KMS-11 (cell line): ENCODE measurements at regions not wholly inside any gene's neighbourhood (a gene's known extent, or its start where the extent isn't known, plus 50 kb on each side); places are given as distances from the start of the nearest gene placed in this dataset.

Source experiments
- H2AFZ ChIP-seq: fragments of 200-600 bp; sonication (generic); 2 replicates; pipeline ENCODE4 v1.6.1; 2016; ENCODE audit warnings: antibody characterized with exemption, mixed run types, low read depth
- H3K27ac ChIP-seq: fragments of 200-600 bp; sonication (generic); 2 replicates; pipeline ENCODE4 v1.6.1; 2016; ENCODE audit warnings: mild to moderate bottlenecking, mixed run types
- H3K27me3 ChIP-seq: fragments of 200-600 bp; sonication (generic); 2 replicates; pipeline ENCODE4 v1.6.1; 2017; ENCODE audit warnings: mild to moderate bottlenecking, low read depth, mixed run types, moderate library complexity; ENCODE audit not compliant: insufficient read depth
- H3K36me3 ChIP-seq: fragments of 200-600 bp; sonication (generic); 2 replicates; pipeline ENCODE4 v1.6.1; 2017; ENCODE audit warnings: mild to moderate bottlenecking, mixed run types; ENCODE audit not compliant: insufficient read depth
- H3K4me1 ChIP-seq: fragments of 200-600 bp; sonication (generic); 2 replicates; pipeline ENCODE4 v1.6.1; 2016; ENCODE audit warnings: mild to moderate bottlenecking, low read depth, mixed run types; ENCODE audit not compliant: poor library complexity, severe bottlenecking
- H3K4me2 ChIP-seq: fragments of 200-600 bp; sonication (generic); 2 replicates; pipeline ENCODE4 v1.7.0; 2016; ENCODE audit warnings: mild to moderate bottlenecking, mixed run types
- H3K4me3 ChIP-seq: fragments of 200-600 bp; sonication (generic); IDR thresholded peaks from 2 replicates; pipeline ENCODE4 v1.6.1; 2017; ENCODE audit warnings: low read depth, low read length, mixed read lengths; ENCODE audit not compliant: insufficient read depth
- H3K79me2 ChIP-seq: fragments of 200-600 bp; sonication (generic); 2 replicates; pipeline ENCODE4 v1.6.1; 2016; ENCODE audit warnings: low read depth, mixed run types; ENCODE audit not compliant: insufficient read depth
- H3K9ac ChIP-seq: fragments of 200-600 bp; sonication (generic); 2 replicates; pipeline ENCODE4 v1.6.1; 2016; ENCODE audit warnings: mild to moderate bottlenecking, mixed run types
- H4K20me1 ChIP-seq: fragments of 200-600 bp; sonication (generic); 2 replicates; pipeline ENCODE4 v1.6.1; 2016; ENCODE audit warnings: mild to moderate bottlenecking, mixed run types; ENCODE audit not compliant: insufficient read depth
- TF ChIP-seq, protein P1 (sequence below): fragments of 200-600 bp; sonication (generic); conservative IDR thresholded peaks from 2 replicates; pipeline ENCODE4 v1.6.1; 2017; ENCODE audit warnings: low read depth, mild to moderate bottlenecking, antibody characterized with exemption, low read length, moderate library complexity, mixed read lengths

DNA sequence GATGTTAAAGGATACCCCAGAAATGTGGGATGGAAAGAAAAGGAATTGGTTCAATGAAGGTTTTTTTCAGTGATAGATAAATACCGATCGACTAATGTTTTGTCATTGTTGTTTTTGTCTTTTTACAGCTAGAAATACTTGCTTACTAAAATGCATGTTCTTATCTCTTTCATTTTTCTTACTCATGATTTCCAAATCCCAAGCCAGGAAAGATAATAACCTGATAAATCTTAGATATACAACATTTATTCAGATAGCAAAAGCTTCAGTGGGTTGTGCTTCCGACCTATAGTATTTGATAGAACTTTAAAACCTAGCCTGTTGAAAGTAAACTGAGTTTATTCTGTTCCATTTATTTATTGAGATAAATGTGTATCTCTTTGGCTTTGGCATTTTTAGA, 187.5 kb downstream of the EDN1 start:
- no peaks in the 10 kb centered on the region for H3K27me3 ChIP-seq
- H3K4me1 ChIP-seq = no peaks in the 10 kb centered on the region
- H3K79me2 ChIP-seq = no peaks in the 10 kb centered on the region
- no peak overlapping the region for H3K9ac ChIP-seq
- H4K20me1 ChIP-seq = no peaks in the 10 kb centered on the region
- no peak overlapping the region for H3K4me3 ChIP-seq
- no peak overlapping the region for H3K27ac ChIP-seq
- TF ChIP-seq, protein P1, sequence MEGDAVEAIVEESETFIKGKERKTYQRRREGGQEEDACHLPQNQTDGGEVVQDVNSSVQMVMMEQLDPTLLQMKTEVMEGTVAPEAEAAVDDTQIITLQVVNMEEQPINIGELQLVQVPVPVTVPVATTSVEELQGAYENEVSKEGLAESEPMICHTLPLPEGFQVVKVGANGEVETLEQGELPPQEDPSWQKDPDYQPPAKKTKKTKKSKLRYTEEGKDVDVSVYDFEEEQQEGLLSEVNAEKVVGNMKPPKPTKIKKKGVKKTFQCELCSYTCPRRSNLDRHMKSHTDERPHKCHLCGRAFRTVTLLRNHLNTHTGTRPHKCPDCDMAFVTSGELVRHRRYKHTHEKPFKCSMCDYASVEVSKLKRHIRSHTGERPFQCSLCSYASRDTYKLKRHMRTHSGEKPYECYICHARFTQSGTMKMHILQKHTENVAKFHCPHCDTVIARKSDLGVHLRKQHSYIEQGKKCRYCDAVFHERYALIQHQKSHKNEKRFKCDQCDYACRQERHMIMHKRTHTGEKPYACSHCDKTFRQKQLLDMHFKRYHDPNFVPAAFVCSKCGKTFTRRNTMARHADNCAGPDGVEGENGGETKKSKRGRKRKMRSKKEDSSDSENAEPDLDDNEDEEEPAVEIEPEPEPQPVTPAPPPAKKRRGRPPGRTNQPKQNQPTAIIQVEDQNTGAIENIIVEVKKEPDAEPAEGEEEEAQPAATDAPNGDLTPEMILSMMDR = no peak
- H3K36me3 ChIP-seq = no peaks in the 10 kb centered on the region
- H2AFZ ChIP-seq = no peak overlapping the region
- no peak overlapping the region for H3K4me2 ChIP-seq

DNA sequence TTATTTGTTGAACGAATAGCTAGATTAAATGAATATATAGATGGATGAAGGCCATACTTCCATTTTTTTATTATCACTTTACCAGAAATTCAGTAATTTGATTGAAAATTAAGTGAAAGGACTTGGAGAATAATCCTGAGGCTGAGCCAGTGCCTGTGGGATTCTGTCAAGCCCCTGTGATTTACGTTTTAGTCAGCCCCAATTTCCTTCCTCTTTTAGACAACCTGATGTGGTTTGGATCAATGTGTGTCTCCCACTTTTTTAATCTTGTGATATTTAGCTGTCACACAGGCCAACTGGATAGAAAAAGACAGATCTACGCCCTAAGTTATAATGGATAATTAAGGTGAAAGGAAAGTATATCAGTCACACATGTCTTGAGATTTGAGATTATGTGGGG, 188.8 kb downstream of the EDN1 start:
- H3K27me3 ChIP-seq = no peaks in the 10 kb centered on the region
- TF ChIP-seq, protein P1 = no peak
- no peaks in the 10 kb centered on the region for H3K79me2 ChIP-seq
- H3K36me3 ChIP-seq = no peaks in the 10 kb centered on the region
- no peak overlapping the region for H3K27ac ChIP-seq
- H3K4me3 ChIP-seq = no peak overlapping the region
- no peak overlapping the region for H2AFZ ChIP-seq
- no peak overlapping the region for H3K4me2 ChIP-seq
- H4K20me1 ChIP-seq = no peaks in the 10 kb centered on the region
- no peak overlapping the region for H3K9ac ChIP-seq
- H3K4me1 ChIP-seq = peaks cover 8% of the 10 kb centered on the region

DNA sequence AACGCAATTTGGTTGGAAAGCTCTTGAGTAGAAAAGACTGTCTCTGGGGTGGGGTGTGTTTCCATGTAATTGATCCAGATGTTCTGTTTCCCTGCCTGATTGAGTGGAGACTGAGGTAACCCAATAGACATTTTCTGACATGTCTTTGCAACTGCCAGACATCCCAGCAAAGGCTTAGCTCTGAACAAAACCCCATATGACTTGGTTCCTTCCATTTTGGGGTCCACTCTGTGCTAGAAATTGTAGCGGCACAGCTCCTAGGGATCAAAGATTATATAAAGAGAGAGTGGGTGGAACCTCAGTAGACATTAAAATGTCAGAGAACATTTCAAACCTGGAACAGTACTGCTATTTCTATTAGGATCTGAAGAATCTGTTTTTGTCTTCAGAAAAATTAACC, 189.3 kb downstream of the EDN1 start:
- no peaks in the 10 kb centered on the region for H3K79me2 ChIP-seq
- H3K36me3 ChIP-seq = no peaks in the 10 kb centered on the region
- H3K4me3 ChIP-seq = no peak overlapping the region
- no peak overlapping the region for H3K9ac ChIP-seq
- peaks cover 10% of the 10 kb centered on the region for H3K4me1 ChIP-seq
- H4K20me1 ChIP-seq = no peaks in the 10 kb centered on the region
- no peak overlapping the region for H3K4me2 ChIP-seq
- TF ChIP-seq, protein P1 = no peak
- no peak overlapping the region for H2AFZ ChIP-seq
- no peak overlapping the region for H3K27ac ChIP-seq
- no peaks in the 10 kb centered on the region for H3K27me3 ChIP-seq

DNA sequence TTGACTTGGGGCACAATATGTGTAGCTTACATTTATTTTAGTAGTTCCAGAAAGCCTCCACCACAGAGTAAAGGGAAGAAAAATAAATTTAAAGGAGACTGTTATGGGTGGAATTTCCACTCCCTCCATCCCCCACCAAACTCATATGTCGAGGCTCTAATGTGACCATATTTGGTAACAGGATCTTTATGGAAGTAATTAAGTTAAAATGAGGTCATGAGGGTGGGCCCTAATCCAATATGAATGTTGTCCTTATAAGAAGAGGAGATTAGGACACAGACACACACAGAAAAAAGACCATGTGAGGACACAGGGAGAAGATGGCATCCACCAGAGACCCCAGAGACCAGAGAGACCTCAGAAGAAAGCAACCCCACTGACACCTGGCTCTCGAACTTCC, 189.7 kb downstream of the EDN1 start:
- H3K36me3 ChIP-seq = no peaks in the 10 kb centered on the region
- TF ChIP-seq, protein P1 = no peak

More for the DNA sequence above, 189.7 kb downstream of the EDN1 start:
- Histone ChIP-seq H3K9ac (no peak overlapping the region), H3K4me3 (no peak overlapping the region), H3K4me2 (no peak overlapping the region), H3K27ac (no peak overlapping the region), H2AFZ (no peak overlapping the region), H3K4me1 (peaks cover 10% of the 10 kb centered on the region), H3K79me2 (no peaks in the 10 kb centered on the region), H4K20me1 (no peaks in the 10 kb centered on the region), H3K27me3 (no peaks in the 10 kb centered on the region)
